Pancreas (tissue), 10 donors: ENCODE measurements at regions not wholly inside any gene's neighbourhood (a gene's known extent, or its start where the extent isn't known, plus 50 kb on each side); places are given as distances from the start of the nearest gene placed in this dataset.

ENCODE experiments used
- ATAC-seq, 4 donors: fragments of 200-7000 bp; cut with Tn5 transposase; one replicate each; pipeline versions ENCODE4 v1.8.0 to v1.9.1; 2020; ENCODE audit warnings: mild to moderate bottlenecking in 4 of 4, moderate library complexity in 4 of 4
- DNase-seq, 6 donors: peaks; one replicate each; pipeline ENCODE4 v3.0.0-alpha.2; 2020
- FAIRE-seq: peaks from 2 replicates; lab custom pipeline; 2012; peaks lifted over from hg19 to GRCh38; lab: Jason Lieb, UNC
- H3K27ac ChIP-seq, 4 donors: fragments of 200-600 bp; sonication (generic); 1 replicate in 3 of 4; 2 replicates in 1 of 4; pipeline versions ENCODE4 v1.5.0 to v1.8.0; 2020
- H3K27me3 ChIP-seq, 4 donors: fragments of 200-600 bp; one replicate each; pipeline ENCODE4 v1.8.0; 2021
- H3K36me3 ChIP-seq, 3 donors: fragments of 200-600 bp; sonication (generic) in 1 of 3; one replicate each; pipeline versions ENCODE4 v1.5.0 to v1.8.0; 2020 to 2021
- H3K4me1 ChIP-seq, 3 donors: fragments of 200-600 bp; one replicate each; pipeline ENCODE4 v1.8.0; 2021
- H3K4me3 ChIP-seq, 4 donors: fragments of 200-600 bp; sonication (generic) in 2 of 4; one replicate each; pipeline versions ENCODE4 v1.5.0 to v1.8.0; 2020 to 2021
- H3K9me3 ChIP-seq, 4 donors: fragments of 200-600 bp; one replicate each; pipeline ENCODE4 v1.8.0; 2021
- WGBS, 2 donors: extraction: QIAGEN DNeasy Blood & Tissue Kit; methylation state at CpG; one replicate each; pipeline ENCODE4 v1.1.7; 2013; 5-methylcytosine and 5-hydroxymethylcytosine counted together
- intact Hi-C, 3 donors: fragments of 100-400 bp; cut with DNase I; formaldehyde crosslinking; loops; one replicate each; pipeline versions ENCODE4 v1.11.1 to v1.14.2; 2022
- TF ChIP-seq, protein P1 (sequence below), 4 donors: fragments of 200-600 bp; sonication (generic) in 3 of 4; IDR thresholded peaks; one replicate each; pipeline versions ENCODE4 v1.5.0 to v1.8.0; 2021; ENCODE audit warnings: antibody characterized with exemption in 4 of 4
- donor health status: healthy with polysubstance abuse.
- donor health status: DM: no; HTN: no; CAD: no; lungs with moderate emphysema.
- donor health status: DM: no; HTN: no; CAD: no.
- donor health status: control.
- donor health status: control.
- donor health status: Bipolar disorder and iron deficiency.
- donor health status: DM: yes; HTN: yes; CAD: no.
- donor health status: DM: no; HTN: no; CAD: no.
- donor health status: DM: no; HTN: no; CAD: no.
- donor health status: DM: yes; HTN: yes; CAD: no.

DNA sequence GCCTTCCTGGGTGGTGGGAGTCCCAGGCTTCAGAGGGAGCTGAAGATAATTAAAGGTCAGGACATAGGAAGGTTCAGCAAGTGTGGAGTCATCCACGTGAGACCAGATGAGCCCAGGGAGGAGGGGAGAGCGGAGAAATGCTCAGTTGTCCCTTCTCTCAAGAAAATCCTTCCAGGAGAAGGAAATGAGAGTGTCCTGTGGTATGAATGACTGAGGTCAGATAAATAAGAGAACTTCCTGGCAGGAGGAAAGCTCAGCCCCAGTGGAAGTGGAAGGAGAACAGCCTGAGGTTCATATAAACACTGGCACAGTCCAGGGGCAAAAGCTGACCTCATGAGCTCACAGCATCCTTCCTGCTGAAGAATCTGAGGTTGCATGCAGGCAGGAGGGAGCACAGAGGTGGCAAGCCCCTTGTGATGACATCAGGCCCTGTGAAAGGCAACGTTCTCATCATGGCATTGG, 97.6 kb downstream of the NAV1 start:
- 61 to 74% methylated on average over 3 of the region's 3 CpGs for WGBS, 2 donors
- no peaks in the 10 kb centered on the region for H3K4me1 ChIP-seq
- TF ChIP-seq, protein P1, sequence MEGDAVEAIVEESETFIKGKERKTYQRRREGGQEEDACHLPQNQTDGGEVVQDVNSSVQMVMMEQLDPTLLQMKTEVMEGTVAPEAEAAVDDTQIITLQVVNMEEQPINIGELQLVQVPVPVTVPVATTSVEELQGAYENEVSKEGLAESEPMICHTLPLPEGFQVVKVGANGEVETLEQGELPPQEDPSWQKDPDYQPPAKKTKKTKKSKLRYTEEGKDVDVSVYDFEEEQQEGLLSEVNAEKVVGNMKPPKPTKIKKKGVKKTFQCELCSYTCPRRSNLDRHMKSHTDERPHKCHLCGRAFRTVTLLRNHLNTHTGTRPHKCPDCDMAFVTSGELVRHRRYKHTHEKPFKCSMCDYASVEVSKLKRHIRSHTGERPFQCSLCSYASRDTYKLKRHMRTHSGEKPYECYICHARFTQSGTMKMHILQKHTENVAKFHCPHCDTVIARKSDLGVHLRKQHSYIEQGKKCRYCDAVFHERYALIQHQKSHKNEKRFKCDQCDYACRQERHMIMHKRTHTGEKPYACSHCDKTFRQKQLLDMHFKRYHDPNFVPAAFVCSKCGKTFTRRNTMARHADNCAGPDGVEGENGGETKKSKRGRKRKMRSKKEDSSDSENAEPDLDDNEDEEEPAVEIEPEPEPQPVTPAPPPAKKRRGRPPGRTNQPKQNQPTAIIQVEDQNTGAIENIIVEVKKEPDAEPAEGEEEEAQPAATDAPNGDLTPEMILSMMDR (IDR thresholded peaks at IDR 0.05): no peak
- no peak for DNase-seq
- no peaks in the 10 kb centered on the region for H3K27me3 ChIP-seq
- no peak for FAIRE-seq
- H3K9me3 ChIP-seq: no peaks in the 10 kb centered on the region
- H3K4me3 ChIP-seq: no peak overlapping the region
- no peak overlapping the region for H3K27ac ChIP-seq
- H3K36me3 ChIP-seq: no peaks in the 10 kb centered on the region
- intact Hi-C loops: no loop called here
- no peak for ATAC-seq

DNA sequence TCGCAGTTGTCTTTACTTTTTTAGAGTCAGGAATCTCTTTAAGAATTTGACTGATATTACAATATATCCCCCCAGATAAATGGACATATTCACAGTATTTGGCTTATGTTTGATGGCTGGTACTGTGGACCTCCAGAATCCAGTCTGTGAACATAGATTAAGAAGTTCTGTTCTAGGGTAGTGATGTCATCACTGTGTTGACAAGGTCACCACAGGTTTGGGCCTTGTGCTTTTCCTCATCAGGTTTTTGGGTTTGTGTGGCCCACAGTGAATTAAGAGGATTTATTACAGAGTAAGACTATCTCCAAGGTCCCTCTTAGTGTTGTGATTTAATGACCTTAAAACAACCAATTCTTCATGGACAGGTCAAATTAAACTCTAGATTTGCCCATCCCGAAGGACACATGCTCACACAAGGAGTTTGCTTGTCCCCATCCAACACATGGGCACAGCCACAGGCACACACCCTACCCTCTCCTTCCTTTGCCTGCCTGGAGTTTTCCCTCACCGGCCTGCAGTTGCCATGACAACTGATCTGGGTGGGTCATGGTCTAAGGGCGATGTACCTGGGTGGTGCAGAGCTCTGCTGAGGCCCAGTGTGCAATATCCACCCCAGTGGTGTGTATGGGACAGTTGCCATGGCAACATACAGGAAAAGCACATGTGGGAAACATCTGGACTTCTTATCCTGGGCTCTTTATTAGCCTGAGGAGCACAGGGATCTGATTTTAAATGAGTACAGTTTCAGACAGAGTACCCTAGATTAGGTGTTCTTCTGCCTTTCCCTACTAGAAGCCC, 98.6 kb downstream of the NAV1 start:
- H3K4me1 ChIP-seq: no peaks in the 10 kb centered on the region
- intact Hi-C loops: no loop called here

DNA sequence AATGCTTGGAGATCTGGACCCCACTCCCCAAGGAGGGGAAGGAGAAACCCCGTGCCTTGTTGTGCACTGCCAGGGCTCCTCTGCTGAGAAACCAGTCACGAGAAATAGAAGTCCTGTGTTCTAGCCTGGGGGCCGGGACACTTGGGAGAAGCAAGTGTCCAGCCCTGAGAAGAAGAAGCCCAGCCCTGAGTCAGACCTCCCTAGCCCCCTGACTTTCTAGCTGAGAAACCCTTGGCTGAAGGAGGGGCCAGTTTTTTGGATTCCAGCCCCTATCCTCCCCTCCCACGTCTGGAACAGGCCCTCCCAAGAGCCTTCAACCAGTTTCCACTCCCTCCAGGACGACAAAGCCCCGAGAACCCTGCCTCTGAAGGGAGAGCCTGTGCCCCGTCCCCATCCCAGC, 100.5 kb downstream of the NAV1 start:
- Histone ChIP-seq H3K36me3 (no peaks in the 10 kb centered on the region), H3K4me1 (no peaks in the 10 kb centered on the region), H3K27me3 (no peaks in the 10 kb centered on the region), H3K9me3 (no peaks in the 10 kb centered on the region), H3K4me3 (no peak overlapping the region), H3K27ac (no peak overlapping the region)
- TF ChIP-seq, protein P1 (IDR thresholded peaks at IDR 0.05): no peak
- DNase-seq (no peak), ATAC-seq (peak in 2 of 4 donors; percentile 7 to 26), FAIRE-seq (no peak)
- whole genome bisulfite sequencing, 2 donors: 67 to 74% methylated on average over 7 of the region's 7 CpGs
- intact Hi-C loops: no loop called here

More for the DNA sequence above, 98.6 kb downstream of the NAV1 start:
- DNase-seq: no peak
- H3K4me3 ChIP-seq: no peak overlapping the region
- WGBS, 2 donors: 83 to 89% methylated on average over 4 of the region's 4 CpGs
- ATAC-seq: no peak
- no peak overlapping the region for H3K27ac ChIP-seq
- TF ChIP-seq, protein P1 (IDR thresholded peaks at IDR 0.05): no peak
- FAIRE-seq: no peak
- no peaks in the 10 kb centered on the region for H3K27me3 ChIP-seq
- no peaks in the 10 kb centered on the region for H3K9me3 ChIP-seq
- H3K36me3 ChIP-seq: no peaks in the 10 kb centered on the region

DNA sequence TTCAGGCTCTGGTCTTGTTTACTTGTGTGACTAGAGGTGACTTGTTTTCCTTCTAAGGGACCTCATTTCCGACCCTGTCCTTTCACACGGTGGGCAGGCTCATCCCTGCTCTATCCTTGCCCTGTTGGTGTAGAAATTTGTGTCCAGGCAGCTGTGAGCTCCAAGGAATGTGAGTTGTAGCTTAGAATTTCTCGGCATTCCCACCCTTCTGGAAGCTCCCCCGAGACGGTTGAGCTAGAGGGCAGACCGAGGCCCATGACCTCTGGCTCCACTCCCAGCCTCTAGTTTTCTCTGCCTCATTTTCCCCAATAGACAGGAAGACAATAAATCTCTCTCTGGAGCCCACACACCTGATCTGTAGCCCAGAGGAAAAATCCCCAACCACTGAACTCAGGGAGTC, 100.9 kb downstream of the NAV1 start:
- intact Hi-C loops: no loop called here
- TF ChIP-seq, protein P1 (IDR thresholded peaks at IDR 0.05): no peak
- Histone ChIP-seq H3K9me3 (no peaks in the 10 kb centered on the region), H3K27ac (no peak overlapping the region), H3K4me1 (no peaks in the 10 kb centered on the region), H3K27me3 (no peaks in the 10 kb centered on the region), H3K4me3 (no peak overlapping the region), H3K36me3 (no peaks in the 10 kb centered on the region)
- 85% methylated on average over 6 of the region's 6 CpGs for whole genome bisulfite sequencing, 2 donors
- DNase-seq (no peak), FAIRE-seq (no peak), ATAC-seq (peak in 3 of 4 donors; percentile 34 to 36 (median 35))

DNA sequence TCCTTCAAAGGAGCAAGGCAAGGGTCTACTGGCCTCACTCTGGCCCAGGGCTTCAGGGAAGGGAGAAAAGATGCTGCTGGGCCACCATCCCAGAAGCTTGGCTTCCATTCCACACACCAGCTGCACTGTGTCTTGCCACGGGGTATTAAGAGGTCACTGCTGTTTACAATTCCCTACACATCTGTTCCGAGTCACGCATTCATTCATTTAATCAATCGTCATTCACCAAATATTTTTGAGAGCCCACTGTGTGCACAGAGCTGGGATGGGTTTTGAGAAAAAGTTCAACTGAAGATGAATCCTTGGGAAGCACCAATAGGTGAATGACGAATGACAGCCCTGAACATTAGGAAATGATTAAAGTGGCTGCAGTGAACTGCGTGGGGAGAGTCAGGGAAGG, 101.7 kb downstream of the NAV1 start:
- 58 to 63% methylated on average over 6 of the region's 6 CpGs for WGBS, 2 donors
- Histone ChIP-seq H3K27ac (no peak overlapping the region), H3K9me3 (no peaks in the 10 kb centered on the region), H3K36me3 (no peaks in the 10 kb centered on the region), H3K4me1 (no peaks in the 10 kb centered on the region), H3K27me3 (no peaks in the 10 kb centered on the region), H3K4me3 (no peak overlapping the region)
- FAIRE-seq (no peak), ATAC-seq (peak in 3 of 4 donors; percentile 44 to 64 (median 58)), DNase-seq (no peak)
- TF ChIP-seq, protein P1 (IDR thresholded peaks at IDR 0.05): no peak
- intact Hi-C loops: no loop called here
